Spleen (tissue), 7 donors: ENCODE measurements at regions not wholly inside any gene's neighbourhood (a gene's known extent, or its start where the extent isn't known, plus 50 kb on each side); places are given as distances from the start of the nearest gene placed in this dataset.

Experiments
- CTCF ChIP-seq, 11 experiments: fragments of 200-600 bp in 7 of 11; fragments of 450-650 bp in 4 of 11; sonication (generic) in 4 of 11; IDR thresholded peaks in 8 of 11; conservative IDR thresholded peaks in 3 of 11; 1 replicate in 7 of 11; 2 replicates in 4 of 11; pipeline versions ENCODE4 v1.4.0 to v1.8.0; 2016 to 2021; ENCODE audit warnings: antibody characterized with exemption in 11 of 11, inconsistent platforms in 4 of 11, mild to moderate bottlenecking in 1 of 11
- POLR2AphosphoS5 ChIP-seq, 3 donors: sonication (generic); formaldehyde crosslinking; IDR thresholded peaks; one replicate each; pipeline ENCODE4 v1.5.1; 2017; ENCODE audit warnings: antibody characterized with exemption in 3 of 3
- donor health status: DM: no; HTN: no; CAD: no; lungs with moderate emphysema.
- donor health status: DM: no; HTN: no; CAD: no.
- donor health status: DM: no; HTN: no; CAD: no.

DNA sequence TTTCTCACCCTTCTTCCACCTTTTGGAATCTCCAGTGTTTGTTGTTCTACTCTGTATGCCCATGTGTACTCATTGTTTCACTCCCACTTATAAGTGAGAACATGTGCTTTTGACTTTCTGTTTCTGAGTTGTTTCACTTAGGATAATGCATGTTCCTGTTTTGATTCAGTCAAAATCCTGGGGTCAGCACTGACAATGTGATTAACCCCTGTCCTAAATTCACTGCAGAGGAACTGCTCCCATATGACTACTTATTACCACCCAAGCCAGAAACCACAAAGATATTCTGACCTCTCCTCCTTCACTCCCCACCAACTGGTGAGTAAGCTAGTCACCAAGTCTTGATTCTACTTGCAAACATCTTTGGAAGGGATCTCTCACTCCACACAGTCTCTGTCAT is 251.4 kb upstream of the TCF4 start:
- no peak for TF ChIP-seq CTCF (IDR thresholded peaks at IDR 0.05 in 8 of 11, conservative IDR thresholded peaks at IDR 0.05 in 3 of 11)
- no peak for TF ChIP-seq POLR2AphosphoS5 (IDR thresholded peaks at IDR 0.05)
